ENCODE measurements at regions not wholly inside any gene's neighbourhood (a gene's known extent, or its start where the extent isn't known, plus 50 kb on each side); places are given as distances from the start of the nearest gene placed in this dataset.

- Histone ChIP-seq H3K4me1 (no peaks in the 10 kb centered on the region), H3K27me3 (no peaks in the 10 kb centered on the region), H3K36me3 (no peaks in the 10 kb centered on the region), H3K27ac (no peak overlapping the region), H3K9me3 (no peaks in the 10 kb centered on the region), H3K4me3 (no peak overlapping the region)
- DNase-seq = no peak
- in situ Hi-C loops (cut with MboI; ENCODE audit: low sequenced_read_pairs in 4 of 4) (no loop called here), intact Hi-C loops (cut with DNase I; ENCODE audit: low total_unique reads) (no loop called here)
- TF ChIP-seq CTCF (IDR thresholded peaks at IDR 0.05 in 4 of 5, conservative IDR thresholded peaks at IDR 0.05 in 1 of 5) = no peak
- no peak for TF ChIP-seq POLR2A (IDR thresholded peaks at IDR 0.05)
- ATAC-seq = no peak
Measured at GRCh38 chr11:91959411-91959810, 265.2 kb upstream of the FAT3 start.

- DNase-seq (no peak), ATAC-seq (no peak)
- Histone ChIP-seq H3K4me3 (no peak overlapping the region), H3K9me3 (no peaks in the 10 kb centered on the region), H3K27ac (no peak overlapping the region), H3K4me1 (no peaks in the 10 kb centered on the region), H3K27me3 (no peaks in the 10 kb centered on the region), H3K36me3 (no peaks in the 10 kb centered on the region)
- in situ Hi-C loops (cut with MboI; ENCODE audit: low sequenced_read_pairs in 4 of 4) (no loop called here), intact Hi-C loops (cut with DNase I; ENCODE audit: low total_unique reads) (no loop called here)
- TF ChIP-seq POLR2A (IDR thresholded peaks at IDR 0.05) (no peak), CTCF (IDR thresholded peaks at IDR 0.05 in 4 of 5, conservative IDR thresholded peaks at IDR 0.05 in 1 of 5) (no peak)
Measured at GRCh38 chr11:91956711-91957110, 267.9 kb upstream of the FAT3 start.

GRCh38 chr11:91955206-91955605 lies 269.4 kb upstream of the FAT3 start:
- H3K27ac ChIP-seq = no peak overlapping the region
- no peak for DNase-seq

GRCh38 chr11:91952056-91952455 lies 272.6 kb upstream of the FAT3 start:
- TF ChIP-seq CTCF (IDR thresholded peaks at IDR 0.05 in 4 of 5, conservative IDR thresholded peaks at IDR 0.05 in 1 of 5) = no peak
- no peak for TF ChIP-seq POLR2A (IDR thresholded peaks at IDR 0.05)
- Histone ChIP-seq H3K36me3 (no peaks in the 10 kb centered on the region), H3K27me3 (no peaks in the 10 kb centered on the region), H3K9me3 (no peaks in the 10 kb centered on the region), H3K4me1 (peaks cover under 1 to 4% of the 10 kb centered on the region in 2 donors), H3K4me3 (no peak overlapping the region), H3K27ac (no peak overlapping the region)
- DNase-seq (no peak), ATAC-seq (no peak)
- in situ Hi-C loops (cut with MboI; ENCODE audit: low sequenced_read_pairs in 4 of 4) (no loop called here), intact Hi-C loops (cut with DNase I; ENCODE audit: low total_unique reads) (no loop called here)

More at GRCh38 chr11:91955206-91955605, 269.4 kb upstream of the FAT3 start:
- H3K4me3 ChIP-seq = no peak overlapping the region
- no peak for TF ChIP-seq CTCF (IDR thresholded peaks at IDR 0.05 in 4 of 5, conservative IDR thresholded peaks at IDR 0.05 in 1 of 5)
- TF ChIP-seq POLR2A (IDR thresholded peaks at IDR 0.05) = no peak
- intact Hi-C loops (cut with DNase I; ENCODE audit: low total_unique reads) (no loop called here), in situ Hi-C loops (cut with MboI; ENCODE audit: low sequenced_read_pairs in 4 of 4) (no loop called here)
- H3K36me3 ChIP-seq = no peaks in the 10 kb centered on the region
- no peaks in the 10 kb centered on the region for H3K4me1 ChIP-seq
- no peak for ATAC-seq
- H3K9me3 ChIP-seq = no peaks in the 10 kb centered on the region
- H3K27me3 ChIP-seq = no peaks in the 10 kb centered on the region

- in situ Hi-C loops (cut with MboI; ENCODE audit: low sequenced_read_pairs in 4 of 4) = no loop called here
- TF ChIP-seq POLR2A (IDR thresholded peaks at IDR 0.05) (no peak), CTCF (IDR thresholded peaks at IDR 0.05 in 4 of 5, conservative IDR thresholded peaks at IDR 0.05 in 1 of 5) (no peak)
- ATAC-seq (no peak), DNase-seq (peak in 1 of 2 donors; percentile 12)
- Histone ChIP-seq H3K36me3 (no peaks in the 10 kb centered on the region), H3K4me3 (no peak overlapping the region), H3K4me1 (peaks cover 9 to 11% of the 10 kb centered on the region in 2 donors), H3K27ac (no peak overlapping the region), H3K9me3 (no peaks in the 10 kb centered on the region), H3K27me3 (no peaks in the 10 kb centered on the region)
- intact Hi-C loops (cut with DNase I; ENCODE audit: low total_unique reads) = no loop called here
Measured at GRCh38 chr11:91947215-91947820, 277.3 kb upstream of the FAT3 start.
